Gastrocnemius medialis (tissue), 4 donors: ENCODE measurements at regions not wholly inside any gene's neighbourhood (a gene's known extent, or its start where the extent isn't known, plus 50 kb on each side); places are given as distances from the start of the nearest gene placed in this dataset.

Experiments
- ATAC-seq, 2 donors: fragments of 150-250 bp; one replicate each; pipeline ENCODE4 v1.9.1; 2016
- DNase-seq, 2 donors: peaks; one replicate each; pipeline ENCODE4 v3.0.0-alpha.2; 2019
- H3K27ac ChIP-seq, 4 donors: fragments of 200-600 bp; sonication (generic); 1 replicate in 1 of 4; 2 replicates in 3 of 4; pipeline ENCODE4 v1.5.1; 2016 to 2018; ENCODE audit warnings: mild to moderate bottlenecking in 2 of 4, moderate library complexity in 1 of 4
- H3K27me3 ChIP-seq, 3 donors: fragments of 200-600 bp; sonication (generic) in 2 of 3; 1 replicate in 1 of 3; 2 replicates in 2 of 3; pipeline versions ENCODE4 v1.5.1 to v1.6.0; 2016 to 2019; ENCODE audit warnings: mild to moderate bottlenecking in 1 of 3, moderate library complexity in 1 of 3
- H3K36me3 ChIP-seq, 2 donors: fragments of 200-600 bp; sonication (generic) in 1 of 2; one replicate each; pipeline ENCODE4 v1.5.1; 2017 to 2018
- H3K4me1 ChIP-seq, 2 donors: fragments of 200-600 bp; sonication (generic) in 1 of 2; one replicate each; pipeline ENCODE4 v1.5.1; 2016 to 2017; ENCODE audit warnings: mild to moderate bottlenecking in 2 of 2
- H3K4me3 ChIP-seq, 4 donors: fragments of 200-600 bp; sonication (generic) in 3 of 4; 1 replicate in 1 of 4; 2 replicates in 3 of 4; pipeline ENCODE4 v1.5.1; 2016 to 2019; ENCODE audit warnings: mild to moderate bottlenecking in 2 of 4
- H3K9me3 ChIP-seq, 3 donors: fragments of 200-600 bp; sonication (generic) in 2 of 3; 1 replicate in 1 of 3; 2 replicates in 2 of 3; pipeline ENCODE4 v1.5.1; 2016 to 2019
- CTCF ChIP-seq, 5 experiments: fragments of 450-650 bp in 3 of 5; fragments of 200-600 bp in 2 of 5; sonication (generic) in 2 of 5; IDR thresholded peaks in 4 of 5; conservative IDR thresholded peaks in 1 of 5; 1 replicate in 4 of 5; 2 replicates in 1 of 5; pipeline ENCODE4 v1.5.1; 2016 to 2019; ENCODE audit warnings: antibody characterized with exemption in 5 of 5, mild to moderate bottlenecking in 3 of 5, moderate library complexity in 3 of 5
- POLR2A ChIP-seq, 2 donors: fragments of 450-650 bp; IDR thresholded peaks; one replicate each; pipeline ENCODE4 v1.6.1; 2017; ENCODE audit warnings: antibody characterized with exemption in 2 of 2, mild to moderate bottlenecking in 2 of 2, moderate library complexity in 2 of 2
- in situ Hi-C, 4 donors: fragments of 200-750 bp; cut with MboI; loops; one replicate each; pipeline versions ENCODE4 v1.15.0 to v1.8.0; 2017; ENCODE audit warnings: low sequenced_read_pairs in 4 of 4
- intact Hi-C: fragments of 100-400 bp; cut with DNase I; formaldehyde crosslinking; loops from one replicate; pipeline ENCODE4 v1.15.1; 2023; ENCODE audit warnings: low total_unique reads

GRCh38 chr6:146893690-146894089 lies 294.9 kb downstream of the ADGB start:
- no peak overlapping the region for H3K4me3 ChIP-seq
- no peak for ATAC-seq
- in situ Hi-C loops, result no loop called here
- no peaks in the 10 kb centered on the region for H3K27me3 ChIP-seq
- no peak for DNase-seq
- no peaks in the 10 kb centered on the region for H3K4me1 ChIP-seq
- intact Hi-C loops, result no loop called here
- H3K36me3 ChIP-seq, result no peaks in the 10 kb centered on the region
- TF ChIP-seq CTCF (IDR thresholded peaks at IDR 0.05 in 4 of 5, conservative IDR thresholded peaks at IDR 0.05 in 1 of 5) (no peak), POLR2A (IDR thresholded peaks at IDR 0.05) (no peak)
- no peak overlapping the region for H3K27ac ChIP-seq
- H3K9me3 ChIP-seq, result no peaks in the 10 kb centered on the region

- Histone ChIP-seq H3K4me1 (no peaks in the 10 kb centered on the region), H3K4me3 (no peak overlapping the region), H3K27me3 (no peaks in the 10 kb centered on the region), H3K36me3 (no peaks in the 10 kb centered on the region), H3K9me3 (no peaks in the 10 kb centered on the region), H3K27ac (no peak overlapping the region)
- DNase-seq, result no peak
- in situ Hi-C loops, result no loop called here
- no peak for ATAC-seq
- intact Hi-C loops, result no loop called here
- TF ChIP-seq CTCF (IDR thresholded peaks at IDR 0.05 in 4 of 5, conservative IDR thresholded peaks at IDR 0.05 in 1 of 5), result no peak
- no peak for TF ChIP-seq POLR2A (IDR thresholded peaks at IDR 0.05)
These were observed 295.9 kb downstream of the ADGB start for GRCh38 chr6:146894624-146895023.

GRCh38 chr6:146895101-146895771 lies 296.5 kb downstream of the ADGB start:
- Histone ChIP-seq H3K4me1 (no peaks in the 10 kb centered on the region), H3K9me3 (no peaks in the 10 kb centered on the region), H3K27ac (no peak overlapping the region), H3K36me3 (no peaks in the 10 kb centered on the region), H3K27me3 (no peaks in the 10 kb centered on the region), H3K4me3 (no peak overlapping the region)
- TF ChIP-seq CTCF (IDR thresholded peaks at IDR 0.05 in 4 of 5, conservative IDR thresholded peaks at IDR 0.05 in 1 of 5) (no peak), POLR2A (IDR thresholded peaks at IDR 0.05) (no peak)
- no peak for ATAC-seq
- DNase-seq, result no peak
- in situ Hi-C loops, result no loop called here
- intact Hi-C loops, result no loop called here

GRCh38 chr6:146895772-146896061 lies 296.9 kb downstream of the ADGB start:
- Histone ChIP-seq H3K36me3 (no peaks in the 10 kb centered on the region), H3K4me3 (no peak overlapping the region), H3K4me1 (no peaks in the 10 kb centered on the region), H3K27me3 (no peaks in the 10 kb centered on the region), H3K27ac (no peak overlapping the region), H3K9me3 (no peaks in the 10 kb centered on the region)
- intact Hi-C loops, result no loop called here
- ATAC-seq (no peak), DNase-seq (no peak)
- TF ChIP-seq POLR2A (IDR thresholded peaks at IDR 0.05) (no peak), CTCF (IDR thresholded peaks at IDR 0.05 in 4 of 5, conservative IDR thresholded peaks at IDR 0.05 in 1 of 5) (no peak)
- in situ Hi-C loops, result no loop called here
